WTC11 (cell line): ENCODE measurements at regions not wholly inside any gene's neighbourhood (a gene's known extent, or its start where the extent isn't known, plus 50 kb on each side); places are given as distances from the start of the nearest gene placed in this dataset.
A peak's percentile ranks its signal among the peaks of the same experiment; 100 is the strongest.

Experiments
- ATAC-seq: fragments of 200-7000 bp; cut with Tn5 transposase; 2 replicates; pipeline ENCODE4 v1.10.0; 2021; ENCODE audit warnings: mild to moderate bottlenecking, moderate library complexity
- CTCF ChIA-PET: fragments of 300-600 bp; sonication (Branson Sonifier 250); formaldehyde crosslinking; loops from one replicate; lab custom pipeline; 2021; ENCODE audit warnings: antibody characterized with exemption; lab: Charles Lee
- POLR2A ChIA-PET: fragments of 350-600 bp; sonication (Branson Sonifier 250); formaldehyde crosslinking; loops from one replicate; lab custom pipeline; 2021; ENCODE audit warnings: antibody characterized with exemption; lab: Charles Lee
- DNase-seq: peaks from one replicate; pipeline ENCODE4 v3.0.0; 2021; ENCODE audit warnings: low spot score
- H3K27ac Mint-ChIP-seq: 2 replicates; pipeline ENCODE4 v1.8.0; 2021; ENCODE audit warnings: mixed read lengths
- H3K27me3 Mint-ChIP-seq: 2 replicates; pipeline ENCODE4 v1.8.0; 2021; ENCODE audit warnings: low read depth, mild to moderate bottlenecking, moderate library complexity, mixed read lengths
- H3K36me3 Mint-ChIP-seq: 2 replicates; pipeline ENCODE4 v1.8.0; 2021; ENCODE audit warnings: mixed read lengths
- H3K4me1 Mint-ChIP-seq: 2 replicates; pipeline ENCODE4 v1.8.0; 2022; ENCODE audit warnings: mixed read lengths
- H3K4me3 Mint-ChIP-seq: 2 replicates; pipeline ENCODE4 v1.8.0; 2021; ENCODE audit warnings: mild to moderate bottlenecking, moderate library complexity, mixed read lengths
- H3K9me3 Mint-ChIP-seq: 2 replicates; pipeline ENCODE4 v1.8.0; 2021; ENCODE audit warnings: mixed read lengths
- AFF4 ChIP-seq: sonication (generic); formaldehyde crosslinking; IDR thresholded peaks from 2 replicates; pipeline ENCODE4 v1.8.1; 2023; ENCODE audit warnings: mild to moderate bottlenecking, missing genetic modification reagents, borderline replicate concordance
- AR ChIP-seq: fragments of 250-450 bp; sonication (Bioruptor Pico); IDR thresholded peaks from 2 replicates; pipeline ENCODE4 v1.9.0; 2021; ENCODE audit warnings: mild to moderate bottlenecking
- ATF3 ChIP-seq: sonication (generic); formaldehyde crosslinking; conservative IDR thresholded peaks from 2 replicates; pipeline ENCODE4 v1.8.1; 2022; ENCODE audit warnings: mild to moderate bottlenecking, missing genetic modification reagents
- E2F1 ChIP-seq: sonication (generic); formaldehyde crosslinking; IDR thresholded peaks from 2 replicates; pipeline ENCODE4 v1.8.0; 2022; ENCODE audit warnings: mild to moderate bottlenecking, missing genetic modification reagents
- ETV6 ChIP-seq: sonication (generic); formaldehyde crosslinking; IDR thresholded peaks from 2 replicates; pipeline ENCODE4 v1.8.1; 2022; ENCODE audit warnings: mild to moderate bottlenecking, missing genetic modification reagents
- FOXJ3 ChIP-seq: sonication (generic); formaldehyde crosslinking; IDR thresholded peaks from 2 replicates; pipeline ENCODE4 v1.9.0; 2021; ENCODE audit warnings: missing genetic modification reagents, mild to moderate bottlenecking, borderline replicate concordance
- KAT7 ChIP-seq: sonication (generic); formaldehyde crosslinking; IDR thresholded peaks from 2 replicates; pipeline ENCODE4 v1.8.1; 2023; ENCODE audit warnings: missing genetic modification reagents, mild to moderate bottlenecking, borderline replicate concordance
- MAX ChIP-seq: sonication (generic); formaldehyde crosslinking; IDR thresholded peaks from 2 replicates; pipeline ENCODE4 v1.8.0; 2022; ENCODE audit warnings: mild to moderate bottlenecking, missing genetic modification reagents
- NFATC4 ChIP-seq: fragments of 250-450 bp; sonication (Bioruptor Pico); IDR thresholded peaks from 2 replicates; pipeline ENCODE4 v1.9.0; 2021; ENCODE audit warnings: mild to moderate bottlenecking
- ZBTB43 ChIP-seq: sonication (generic); formaldehyde crosslinking; IDR thresholded peaks from 2 replicates; pipeline ENCODE4 v1.8.1; 2023; ENCODE audit warnings: mild to moderate bottlenecking, missing genetic modification reagents
- ZMAT4 ChIP-seq: fragments of 250-450 bp; sonication (Bioruptor Pico); IDR thresholded peaks from 2 replicates; pipeline ENCODE4 v1.9.0; 2021; ENCODE audit warnings: mild to moderate bottlenecking
- ZNF671 ChIP-seq: fragments of 250-450 bp; sonication (Bioruptor Pico); IDR thresholded peaks from 2 replicates; pipeline ENCODE4 v1.8.0; 2021; ENCODE audit warnings: mild to moderate bottlenecking
- ZSCAN18 ChIP-seq: fragments of 250-450 bp; sonication (Bioruptor Pico); IDR thresholded peaks from 2 replicates; pipeline ENCODE4 v2.1.2; 2022; ENCODE audit warnings: mild to moderate bottlenecking, moderate library complexity

- TF ChIP-seq ZNF671 (CRISPR knock-in tag), result no peak
- no peak for TF ChIP-seq NFATC4 (CRISPR knock-in tag)
- TF ChIP-seq FOXJ3, result no peak
- TF ChIP-seq KAT7 (CRISPR knock-in tag), result no peak
- no peak for TF ChIP-seq ETV6 (CRISPR knock-in tag)
- no peak for TF ChIP-seq E2F1 (CRISPR knock-in tag)
- TF ChIP-seq ZMAT4 (CRISPR knock-in tag), result no peak
- no peak for TF ChIP-seq ZSCAN18 (CRISPR knock-in tag)
- TF ChIP-seq ATF3 (CRISPR knock-in tag), result no peak
- TF ChIP-seq AR (CRISPR knock-in tag), result no peak
- TF ChIP-seq AFF4, result no peak
- TF ChIP-seq MAX (CRISPR knock-in tag), result no peak
- TF ChIP-seq ZBTB43 (CRISPR knock-in tag), result no peak
- Mint-ChIP-seq H3K27ac (no peak overlapping the region), H3K4me3 (no peak overlapping the region), H3K4me1 (peaks cover 6% of the 10 kb centered on the region; the same call in 1 of the 2 replicates), H3K9me3 (no peaks in the 10 kb centered on the region), H3K36me3 (no peaks in the 10 kb centered on the region), H3K27me3 (no peaks in the 10 kb centered on the region)
- ATAC-seq, result peak; percentile 78
- ChIA-PET CTCF (interaction anchor here (0.9 to 1.2 kb wide), 5 partner anchors 22 to 363 kb away, joined by 3 to 6 read pairs (median 5); no protein-coding TSS in a partner anchor), POLR2A (no interaction called here)
- DNase-seq, result peak; percentile 14
These were observed 151.0 kb upstream of the SMLR1 start for GRCh38 chr6:130676077-130676772.
